SJCRH30 (cell line): ENCODE measurements at regions not wholly inside any gene's neighbourhood (a gene's known extent, or its start where the extent isn't known, plus 50 kb on each side); places are given as distances from the start of the nearest gene placed in this dataset.
"Not testable (repeated sequence)": the region's sequence is repeated elsewhere in the genome, so short reads cannot be mapped to it uniquely, and the experiment has no call there.

Source experiments
- DNase-seq, 2 experiments: peaks; one replicate each; pipeline ENCODE4 v3.0.0-alpha.2; 2015 to 2020
- H3K27ac ChIP-seq: fragments of 250-450 bp; sonication (Bioruptor Pico); 2 replicates; pipeline ENCODE4 v1.5.1; 2020; ENCODE audit warnings: mild to moderate bottlenecking, moderate library complexity
- H3K27me3 ChIP-seq: fragments of 250-450 bp; sonication (Bioruptor Pico); 2 replicates; pipeline ENCODE4 v1.5.1; 2020; ENCODE audit warnings: mild to moderate bottlenecking, moderate library complexity
- H3K36me3 ChIP-seq: fragments of 250-450 bp; sonication (Bioruptor Pico); 2 replicates; pipeline ENCODE4 v1.5.1; 2020; ENCODE audit warnings: mild to moderate bottlenecking, moderate library complexity
- H3K4me1 ChIP-seq: fragments of 250-450 bp; sonication (Bioruptor Pico); 2 replicates; pipeline ENCODE4 v1.5.1; 2020; ENCODE audit warnings: mild to moderate bottlenecking, moderate library complexity
- H3K4me3 ChIP-seq: fragments of 250-450 bp; sonication (Bioruptor Pico); 2 replicates; pipeline ENCODE4 v1.5.1; 2020; ENCODE audit warnings: mild to moderate bottlenecking, moderate library complexity
- H3K9me3 ChIP-seq: fragments of 250-450 bp; sonication (Bioruptor Pico); replicated peaks from 2 replicates; pipeline ENCODE4 v1.5.1; 2020; ENCODE audit warnings: mild to moderate bottlenecking, moderate library complexity

GRCh38 chr15:60264566-60264965 lies 133.2 kb downstream of the ANXA2 start:
- no peaks in the 10 kb centered on the region for H3K36me3 ChIP-seq
- no peaks in the 10 kb centered on the region for H3K9me3 ChIP-seq
- H3K27me3 ChIP-seq: no peaks in the 10 kb centered on the region
- no peak overlapping the region for H3K4me3 ChIP-seq
- H3K4me1 ChIP-seq: no peaks in the 10 kb centered on the region
- H3K27ac ChIP-seq: no peak overlapping the region
- DNase-seq: no peak

DNA sequence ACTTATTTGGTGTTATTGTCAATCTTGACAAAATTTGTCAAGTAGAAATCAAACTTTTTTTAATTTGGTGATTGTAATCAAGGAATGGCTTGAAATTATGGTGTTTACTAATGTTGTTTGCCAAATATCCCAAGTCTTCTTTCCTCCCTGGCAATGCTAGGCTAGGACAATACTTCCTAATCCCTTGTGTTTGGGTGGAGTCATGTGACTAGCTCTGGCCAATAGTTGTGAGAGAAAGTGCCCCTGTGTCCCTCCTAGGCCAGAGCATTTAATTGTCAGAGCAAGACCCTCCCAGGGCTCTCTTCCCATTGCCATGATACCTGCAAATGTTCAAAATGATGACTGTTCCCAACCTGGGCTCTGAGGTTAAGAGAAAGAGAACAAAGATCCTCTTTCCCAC lies 132.7 kb downstream of the ANXA2 start:
- no peaks in the 10 kb centered on the region for H3K36me3 ChIP-seq
- no peak overlapping the region for H3K4me3 ChIP-seq
- DNase-seq: peak in 1 of 2 experiments; percentile 3
- no peaks in the 10 kb centered on the region for H3K9me3 ChIP-seq
- no peaks in the 10 kb centered on the region for H3K27me3 ChIP-seq
- H3K27ac ChIP-seq: no peak overlapping the region
- H3K4me1 ChIP-seq: no peaks in the 10 kb centered on the region

GRCh38 chr15:60272623-60273022 lies 125.2 kb downstream of the ANXA2 start:
- Histone ChIP-seq H3K27me3 (no peaks in the 10 kb centered on the region), H3K9me3 (peaks cover 14% of the 10 kb centered on the region), H3K36me3 (no peaks in the 10 kb centered on the region), H3K4me3 (no peak overlapping the region), H3K4me1 (no peaks in the 10 kb centered on the region), H3K27ac (no peak overlapping the region)
- no peak for DNase-seq

- no peak overlapping the region for H3K4me3 ChIP-seq
- DNase-seq: no peak
- H3K9me3 ChIP-seq: peaks cover 14% of the 10 kb centered on the region
- no peaks in the 10 kb centered on the region for H3K36me3 ChIP-seq
- no peaks in the 10 kb centered on the region for H3K27me3 ChIP-seq
- H3K4me1 ChIP-seq: no peaks in the 10 kb centered on the region
- no peak overlapping the region for H3K27ac ChIP-seq
These were observed 122.2 kb downstream of the ANXA2 start for GRCh38 chr15:60275624-60276023.

DNA sequence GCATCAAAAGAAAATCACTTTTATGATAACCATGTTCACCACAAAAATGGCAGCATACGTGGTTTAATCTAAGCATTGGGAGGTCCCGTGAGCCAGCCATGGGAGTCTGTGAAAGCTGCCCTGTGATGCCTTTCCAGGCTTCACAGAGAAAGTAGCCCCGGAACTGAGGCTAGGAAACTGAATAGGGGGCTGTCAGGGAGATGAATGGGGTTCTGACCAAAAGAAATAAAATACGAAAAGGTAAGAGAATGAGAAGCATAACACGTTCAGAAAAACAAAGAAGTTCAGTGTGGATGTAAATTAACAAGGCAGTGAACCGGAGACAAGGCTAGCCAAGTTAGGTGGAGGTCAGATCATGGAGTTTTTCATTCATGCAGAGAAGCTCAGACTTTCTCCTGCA lies 118.9 kb downstream of the ANXA2 start:
- Histone ChIP-seq H3K4me3 (no peak overlapping the region), H3K4me1 (no peaks in the 10 kb centered on the region), H3K36me3 (no peaks in the 10 kb centered on the region), H3K27me3 (no peaks in the 10 kb centered on the region), H3K9me3 (peaks cover 14% of the 10 kb centered on the region), H3K27ac (no peak overlapping the region)
- DNase-seq: no peak

DNA sequence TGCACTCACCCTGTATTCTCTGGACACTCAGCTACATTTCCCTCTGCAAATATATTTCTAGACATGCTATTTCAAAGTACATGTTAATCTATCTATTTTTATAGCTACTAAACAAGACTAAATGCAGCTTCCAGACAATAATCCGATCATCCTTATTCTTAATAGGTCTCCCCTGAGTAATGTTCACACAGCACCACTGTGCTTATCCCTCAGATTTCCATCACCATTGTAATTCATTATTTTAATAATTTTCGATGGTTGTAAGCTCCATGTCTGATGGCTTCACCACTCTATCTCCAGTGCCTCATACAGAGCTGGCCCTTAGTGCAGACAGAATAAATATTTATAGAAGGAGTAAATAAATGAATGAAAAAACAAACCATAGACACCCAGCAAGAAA lies 117.5 kb downstream of the ANXA2 start:
- H3K27ac ChIP-seq: no peak overlapping the region
- H3K4me3 ChIP-seq: no peak overlapping the region
- H3K4me1 ChIP-seq: no peaks in the 10 kb centered on the region
- DNase-seq: no peak
- H3K27me3 ChIP-seq: no peaks in the 10 kb centered on the region
- H3K9me3 ChIP-seq: peaks cover 11% of the 10 kb centered on the region
- no peaks in the 10 kb centered on the region for H3K36me3 ChIP-seq

DNA sequence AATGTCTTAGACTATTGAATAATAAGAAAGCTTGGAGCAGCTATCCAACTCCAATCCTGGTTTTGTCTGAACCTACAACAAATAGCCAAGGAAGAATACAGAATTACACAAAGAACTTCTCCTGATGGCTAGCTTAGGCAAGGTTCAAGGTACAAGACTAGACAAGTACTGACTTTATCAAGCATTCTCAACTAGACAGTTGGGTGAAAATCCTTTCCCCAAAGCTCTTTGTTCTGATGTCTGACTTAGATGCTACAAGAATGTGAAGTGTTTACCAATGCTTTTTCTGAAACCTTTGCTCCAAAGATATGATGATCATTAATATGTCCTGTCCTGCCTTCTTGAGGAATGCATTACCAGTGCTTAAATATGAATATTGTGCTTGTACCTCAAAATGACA lies 113.8 kb downstream of the ANXA2 start:
- Histone ChIP-seq H3K9me3 (no peaks in the 10 kb centered on the region), H3K4me3 (no peak overlapping the region), H3K27me3 (no peaks in the 10 kb centered on the region), H3K27ac (no peak overlapping the region), H3K36me3 (no peaks in the 10 kb centered on the region), H3K4me1 (no peaks in the 10 kb centered on the region)
- no peak for DNase-seq

GRCh38 chr15:60295901-60296300 lies 101.9 kb downstream of the ANXA2 start:
- H3K27ac ChIP-seq, H3K27me3 ChIP-seq, H3K36me3 ChIP-seq, DNase-seq, H3K4me1 ChIP-seq, H3K4me3 ChIP-seq, H3K9me3 ChIP-seq: not testable (repeated sequence)

GRCh38 chr15:60297047-60297446 lies 100.7 kb downstream of the ANXA2 start:
- H3K9me3 ChIP-seq: no peaks in the 10 kb centered on the region
- H3K27me3 ChIP-seq: no peaks in the 10 kb centered on the region
- DNase-seq: no peak
- no peak overlapping the region for H3K27ac ChIP-seq
- H3K4me1 ChIP-seq: no peaks in the 10 kb centered on the region
- no peak overlapping the region for H3K4me3 ChIP-seq
- H3K36me3 ChIP-seq: no peaks in the 10 kb centered on the region
